Mesothelial cell of epicardium (in vitro differentiated cells): ENCODE measurements at regions not wholly inside any gene's neighbourhood (a gene's known extent, or its start where the extent isn't known, plus 50 kb on each side); places are given as distances from the start of the nearest gene placed in this dataset.

Experiments
- DNase-seq, 2 experiments: peaks; one replicate each; pipeline ENCODE4 v3.0.0; 2021; ENCODE audit warnings: low spot score in 2 of 2; ENCODE audit not compliant: unreplicated experiment in 2 of 2
- H3K27ac Mint-ChIP-seq: 2 replicates; pipeline ENCODE4 v1.8.0; 2021; ENCODE audit warnings: mixed read lengths
- H3K27me3 Mint-ChIP-seq: 2 replicates; pipeline ENCODE4 v1.8.0; 2021; ENCODE audit warnings: low read depth, mixed read lengths
- H3K36me3 Mint-ChIP-seq: 2 replicates; pipeline ENCODE4 v1.8.0; 2021; ENCODE audit warnings: mixed read lengths
- H3K4me1 Mint-ChIP-seq: 2 replicates; pipeline ENCODE4 v1.8.0; 2021; ENCODE audit warnings: mixed read lengths
- H3K4me3 Mint-ChIP-seq: 2 replicates; pipeline ENCODE4 v1.8.0; 2021; ENCODE audit warnings: mild to moderate bottlenecking, moderate library complexity, mixed read lengths
- H3K9me3 Mint-ChIP-seq: 2 replicates; pipeline ENCODE4 v1.8.0; 2021; ENCODE audit warnings: mixed read lengths
- CTCF ChIP-seq: fragments of 200-600 bp; sonication (generic); IDR thresholded peaks from one replicate; pipeline ENCODE4 v1.5.0; 2021; ENCODE audit warnings: antibody characterized with exemption; ENCODE audit not compliant: unreplicated experiment

- Mint-ChIP-seq H3K36me3 (no peaks in the 10 kb centered on the region), H3K27me3 (no peaks in the 10 kb centered on the region), H3K27ac (no peak overlapping the region), H3K9me3 (peaks cover 15% of the 10 kb centered on the region), H3K4me1 (no peaks in the 10 kb centered on the region), H3K4me3 (no peak overlapping the region)
- no peak for DNase-seq
- TF ChIP-seq CTCF = no peak
These were observed 121.5 kb downstream of the CAPZA3 start for GRCh38 chr12:18859400-18859799.

- no peak overlapping the region for H3K4me3 Mint-ChIP-seq
- peak; percentile 61 for TF ChIP-seq CTCF
- H3K36me3 Mint-ChIP-seq = no peaks in the 10 kb centered on the region
- no peak for DNase-seq
- H3K27ac Mint-ChIP-seq = no peak overlapping the region
- no peaks in the 10 kb centered on the region for H3K4me1 Mint-ChIP-seq
- no peaks in the 10 kb centered on the region for H3K27me3 Mint-ChIP-seq
- peaks cover 15% of the 10 kb centered on the region for H3K9me3 Mint-ChIP-seq
These were observed 123.5 kb downstream of the CAPZA3 start for GRCh38 chr12:18861287-18861858.

- Mint-ChIP-seq H3K9me3 (peaks cover 15% of the 10 kb centered on the region), H3K27ac (no peak overlapping the region), H3K27me3 (no peaks in the 10 kb centered on the region), H3K4me1 (peaks cover 6% of the 10 kb centered on the region), H3K4me3 (no peak overlapping the region), H3K36me3 (no peaks in the 10 kb centered on the region)
- no peak for TF ChIP-seq CTCF
- DNase-seq = no peak
These were observed 126.0 kb downstream of the CAPZA3 start for GRCh38 chr12:18863769-18864500.

GRCh38 chr12:18864900-18865561, 127.1 kb downstream of the CAPZA3 start:
- no peak for DNase-seq
- peaks cover 15% of the 10 kb centered on the region for H3K9me3 Mint-ChIP-seq
- H3K27ac Mint-ChIP-seq = no peak overlapping the region
- H3K36me3 Mint-ChIP-seq = no peaks in the 10 kb centered on the region
- TF ChIP-seq CTCF = no peak
- peaks cover 9% of the 10 kb centered on the region for H3K4me1 Mint-ChIP-seq
- H3K27me3 Mint-ChIP-seq = no peaks in the 10 kb centered on the region
- no peak overlapping the region for H3K4me3 Mint-ChIP-seq

- Mint-ChIP-seq H3K4me1 (peaks cover 9% of the 10 kb centered on the region), H3K36me3 (no peaks in the 10 kb centered on the region), H3K4me3 (no peak overlapping the region), H3K27me3 (no peaks in the 10 kb centered on the region), H3K27ac (peak overlapping the region; percentile 47), H3K9me3 (peaks cover 2% of the 10 kb centered on the region)
- DNase-seq = no peak
- no peak for TF ChIP-seq CTCF
These were observed 130.8 kb downstream of the CAPZA3 start for GRCh38 chr12:18868717-18869116.
